ENCODE measurements at regions not wholly inside any gene's neighbourhood (a gene's known extent, or its start where the extent isn't known, plus 50 kb on each side); places are given as distances from the start of the nearest gene placed in this dataset.

DNA sequence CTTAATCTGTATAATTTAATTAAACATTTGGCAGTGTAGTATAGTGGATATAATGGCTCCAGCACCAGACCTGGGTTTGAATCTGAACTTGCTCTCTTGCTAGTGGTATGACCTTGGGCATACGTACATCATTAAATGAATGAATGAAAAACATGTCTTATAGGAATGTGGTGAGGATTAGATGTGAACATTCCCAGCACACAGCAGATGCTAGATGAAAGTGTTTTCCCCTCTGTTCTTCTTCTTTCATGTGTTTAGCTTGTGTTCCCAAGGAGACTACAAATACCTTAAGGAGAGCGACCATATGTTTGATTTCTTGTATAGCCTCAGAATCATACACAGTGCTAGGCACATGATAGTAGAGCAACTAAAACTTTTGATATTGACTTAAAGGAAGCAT lies 56.5 kb downstream of the CT47B1 start:
- DNase-seq (ENCODE audit: low read depth in 1 of 2, low spot score in 1 of 2) = no peak
- TF ChIP-seq JUND (IDR thresholded peaks at IDR 0.05; ENCODE audit: low read depth) = no peak
- in situ Hi-C loops (cut with HindIII; ENCODE audit: low pct_unique_long_range_greater_than_20kb, low sequenced_read_pairs) = no loop called here

GRCh38 chrX:120813982-120814381 lies 61.7 kb downstream of the CT47B1 start:
- TF ChIP-seq JUND (IDR thresholded peaks at IDR 0.05; ENCODE audit: low read depth) = no peak
- in situ Hi-C loops (cut with HindIII; ENCODE audit: low pct_unique_long_range_greater_than_20kb, low sequenced_read_pairs) = no loop called here
- no peak for DNase-seq (ENCODE audit: low read depth in 1 of 2, low spot score in 1 of 2)

DNA sequence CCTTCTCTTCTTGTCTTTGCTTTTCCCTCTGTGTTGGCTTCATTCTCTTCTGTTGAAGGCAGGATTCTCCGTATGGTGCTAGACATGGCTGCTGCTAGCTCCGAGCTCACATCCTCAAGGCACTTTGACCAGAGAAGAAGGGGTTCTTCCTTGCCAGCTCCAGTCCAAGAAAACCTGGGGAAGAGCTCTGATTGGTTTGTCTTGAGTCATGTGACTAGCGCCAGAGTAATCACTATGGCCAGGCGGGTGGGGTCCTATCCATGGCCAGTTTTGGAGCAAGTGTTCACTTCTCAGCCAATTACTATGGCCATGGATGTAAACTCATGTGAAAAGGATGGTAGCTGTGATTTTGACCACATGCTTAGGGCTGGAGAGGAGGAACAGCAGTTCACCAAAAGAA lies 74.2 kb downstream of the CT47B1 start:
- in situ Hi-C loops (cut with HindIII; ENCODE audit: low pct_unique_long_range_greater_than_20kb, low sequenced_read_pairs) = no loop called here
- no peak for TF ChIP-seq JUND (IDR thresholded peaks at IDR 0.05; ENCODE audit: low read depth)

GRCh38 chrX:120797188-120797851 lies 78.3 kb downstream of the CT47B1 start:
- in situ Hi-C loops (cut with HindIII; ENCODE audit: low pct_unique_long_range_greater_than_20kb, low sequenced_read_pairs) = no loop called here
- no peak for TF ChIP-seq JUND (IDR thresholded peaks at IDR 0.05; ENCODE audit: low read depth)

More for the DNA sequence above, 74.2 kb downstream of the CT47B1 start:
- no peak for DNase-seq (ENCODE audit: low read depth in 1 of 2, low spot score in 1 of 2)

GRCh38 chrX:120795301-120795700 lies 80.4 kb downstream of the CT47B1 start:
- no peak for DNase-seq (ENCODE audit: low read depth in 1 of 2, low spot score in 1 of 2)
- in situ Hi-C loops (cut with HindIII; ENCODE audit: low pct_unique_long_range_greater_than_20kb, low sequenced_read_pairs) = no loop called here
- no peak for TF ChIP-seq JUND (IDR thresholded peaks at IDR 0.05; ENCODE audit: low read depth)

More at GRCh38 chrX:120797188-120797851, 78.3 kb downstream of the CT47B1 start:
- no peak for DNase-seq (ENCODE audit: low read depth in 1 of 2, low spot score in 1 of 2)

- in situ Hi-C loops (cut with HindIII; ENCODE audit: low pct_unique_long_range_greater_than_20kb, low sequenced_read_pairs) = no loop called here
- DNase-seq (ENCODE audit: low read depth in 1 of 2, low spot score in 1 of 2) = no peak
These were observed 81.1 kb downstream of the CT47B1 start for GRCh38 chrX:120794525-120794975.

DNA sequence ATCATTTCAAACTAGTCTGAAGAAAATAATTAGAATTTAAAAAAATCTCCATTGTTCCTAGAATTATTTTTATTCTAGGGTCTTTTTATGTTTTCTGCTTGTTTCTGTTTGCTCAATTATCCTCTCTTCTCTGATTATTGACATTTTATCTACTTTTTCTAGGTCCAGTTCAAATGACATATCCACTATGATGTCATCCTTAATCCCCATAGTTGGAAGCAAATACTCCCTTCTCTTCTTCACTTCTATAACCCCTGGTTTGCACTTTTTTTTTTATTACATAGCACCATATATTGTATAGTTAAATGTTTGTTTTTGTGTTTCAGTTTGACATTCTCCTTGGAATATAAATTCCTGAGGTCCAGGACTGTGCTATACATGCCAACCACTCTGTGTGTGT lies 82.6 kb downstream of the CT47B1 start:
- TF ChIP-seq JUND (IDR thresholded peaks at IDR 0.05; ENCODE audit: low read depth) = no peak
- no peak for DNase-seq (ENCODE audit: low read depth in 1 of 2, low spot score in 1 of 2)
- in situ Hi-C loops (cut with HindIII; ENCODE audit: low pct_unique_long_range_greater_than_20kb, low sequenced_read_pairs) = no loop called here

More at GRCh38 chrX:120794525-120794975, 81.1 kb downstream of the CT47B1 start:
- TF ChIP-seq JUND (IDR thresholded peaks at IDR 0.05; ENCODE audit: low read depth) = no peak

DNA sequence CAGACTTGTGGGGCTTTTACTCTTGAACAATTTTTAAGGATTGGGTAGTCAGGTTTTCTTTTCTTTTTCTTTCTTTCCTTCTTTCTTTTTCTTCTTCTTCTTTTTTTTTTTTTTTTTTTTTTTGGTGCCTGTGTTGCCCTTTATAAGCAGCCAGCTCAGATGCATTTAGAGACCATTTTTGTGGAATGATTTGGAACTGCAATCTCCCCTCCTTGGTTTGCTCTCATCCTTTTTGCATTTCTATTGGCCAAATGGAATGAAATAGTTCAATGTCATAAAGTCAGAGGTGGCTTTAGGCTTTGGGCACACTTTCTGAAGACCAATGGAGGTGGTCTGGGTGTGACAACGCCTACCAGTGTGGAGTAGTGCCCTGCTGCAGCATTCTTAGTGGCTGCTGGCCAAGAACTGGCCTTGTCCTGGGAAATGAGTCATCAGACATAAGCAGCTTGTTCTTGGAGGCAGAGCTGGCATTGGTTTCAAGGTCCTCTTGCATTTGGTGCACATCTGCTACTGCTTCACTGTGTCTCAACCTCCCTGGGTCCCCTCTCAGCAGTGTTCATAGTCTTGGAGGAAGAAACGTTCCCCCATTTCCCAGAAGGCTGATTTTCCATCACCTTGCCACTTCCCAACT lies 84.5 kb downstream of the CT47B1 start:
- in situ Hi-C loops (cut with HindIII; ENCODE audit: low pct_unique_long_range_greater_than_20kb, low sequenced_read_pairs) = no loop called here
- DNase-seq (ENCODE audit: low read depth in 1 of 2, low spot score in 1 of 2) = peak in 1 of 2 experiments; percentile 18

GRCh38 chrX:120790552-120790951 lies 85.1 kb downstream of the CT47B1 start:
- in situ Hi-C loops (cut with HindIII; ENCODE audit: low pct_unique_long_range_greater_than_20kb, low sequenced_read_pairs) = no loop called here
- no peak for DNase-seq (ENCODE audit: low read depth in 1 of 2, low spot score in 1 of 2)
- TF ChIP-seq JUND (IDR thresholded peaks at IDR 0.05; ENCODE audit: low read depth) = no peak

More for the DNA sequence above, 84.5 kb downstream of the CT47B1 start:
- TF ChIP-seq JUND (IDR thresholded peaks at IDR 0.05; ENCODE audit: low read depth) = no peak

DNA sequence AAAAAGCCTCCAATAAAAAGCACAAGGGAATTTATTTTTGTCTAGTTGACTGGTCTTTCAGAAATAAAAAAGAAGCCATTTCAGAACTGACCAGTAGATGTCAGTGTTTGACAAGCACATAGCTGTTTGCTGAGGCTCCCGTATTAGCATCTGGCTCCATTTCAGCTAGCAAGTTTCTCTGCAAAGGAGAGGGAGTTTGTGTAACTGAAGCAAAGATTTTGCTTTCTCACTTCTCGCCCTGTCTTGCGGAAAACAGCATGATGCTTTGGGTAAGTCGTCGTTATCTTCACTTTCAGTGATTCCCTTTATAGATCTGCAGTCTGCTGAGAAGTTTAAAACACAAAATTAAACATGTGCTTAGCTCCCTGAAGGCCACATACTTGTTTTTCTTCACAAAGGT lies 85.5 kb downstream of the CT47B1 start:
- in situ Hi-C loops (cut with HindIII; ENCODE audit: low pct_unique_long_range_greater_than_20kb, low sequenced_read_pairs) = no loop called here
- DNase-seq (ENCODE audit: low read depth in 1 of 2, low spot score in 1 of 2) = peak in 1 of 2 experiments; percentile 68
- no peak for TF ChIP-seq JUND (IDR thresholded peaks at IDR 0.05; ENCODE audit: low read depth)

DNA sequence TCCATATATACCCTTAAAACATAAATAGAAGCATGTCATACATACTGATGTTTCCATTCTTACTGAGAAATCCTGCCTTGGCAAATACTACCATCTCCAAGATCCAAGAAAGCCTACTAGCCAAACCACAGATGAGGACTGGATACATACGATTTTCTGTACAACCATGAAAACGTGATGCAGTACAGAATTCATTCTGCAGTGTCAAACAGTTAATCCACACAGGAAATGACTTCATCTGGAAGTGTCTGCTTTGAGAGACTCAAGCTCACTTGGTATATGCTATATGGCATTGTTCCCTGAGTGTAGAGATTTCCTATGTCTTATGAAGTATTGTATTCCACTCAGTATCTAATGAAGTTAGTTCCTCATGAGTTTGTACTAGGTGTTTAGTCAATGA lies 94.3 kb downstream of the CT47B1 start:
- no peak for DNase-seq (ENCODE audit: low read depth in 1 of 2, low spot score in 1 of 2)
- in situ Hi-C loops (cut with HindIII; ENCODE audit: low pct_unique_long_range_greater_than_20kb, low sequenced_read_pairs) = no loop called here
- no peak for TF ChIP-seq JUND (IDR thresholded peaks at IDR 0.05; ENCODE audit: low read depth)

GRCh38 chrX:120775959-120776358 lies 99.7 kb downstream of the CT47B1 start:
- in situ Hi-C loops (cut with HindIII; ENCODE audit: low pct_unique_long_range_greater_than_20kb, low sequenced_read_pairs) = no loop called here
- TF ChIP-seq JUND (IDR thresholded peaks at IDR 0.05; ENCODE audit: low read depth) = no peak

DNA sequence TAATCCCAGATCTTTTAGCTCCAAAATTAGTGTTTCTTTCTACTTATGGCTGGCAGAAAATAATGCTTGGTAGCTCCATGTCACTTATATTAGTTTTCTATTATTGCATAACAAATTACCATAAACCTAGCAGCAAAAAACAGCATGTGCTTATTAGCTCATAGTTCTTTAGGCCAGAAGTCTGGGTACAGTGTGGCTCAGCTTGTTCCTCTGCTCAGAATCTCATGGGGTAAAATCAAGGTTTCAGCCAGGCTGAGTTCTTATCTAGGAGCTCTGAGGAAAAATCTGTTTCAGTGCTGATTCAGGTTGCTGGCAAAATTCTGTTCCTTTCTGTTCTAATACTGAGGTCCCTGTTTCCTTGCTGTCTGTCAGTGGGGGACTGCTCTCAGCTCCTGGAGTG lies 101.1 kb downstream of the CT47B1 start:
- TF ChIP-seq JUND (IDR thresholded peaks at IDR 0.05; ENCODE audit: low read depth) = no peak
- in situ Hi-C loops (cut with HindIII; ENCODE audit: low pct_unique_long_range_greater_than_20kb, low sequenced_read_pairs) = no loop called here
- DNase-seq (ENCODE audit: low read depth in 1 of 2, low spot score in 1 of 2) = no peak

More at GRCh38 chrX:120775959-120776358, 99.7 kb downstream of the CT47B1 start:
- DNase-seq (ENCODE audit: low read depth in 1 of 2, low spot score in 1 of 2) = no peak
